HepG2 (cell line): ENCODE measurements at regions not wholly inside any gene's neighbourhood (a gene's known extent, or its start where the extent isn't known, plus 50 kb on each side); places are given as distances from the start of the nearest gene placed in this dataset.

ENCODE experiments used
- ARNT2 ChIP-seq: sonication (generic); formaldehyde crosslinking; IDR thresholded peaks from 2 replicates; pipeline ENCODE4 v1.8.0; 2022; ENCODE audit warnings: mild to moderate bottlenecking, low read depth, missing genetic modification reagents, moderate library complexity
- ATF7 ChIP-seq, 2 experiments: fragments of 450-650 bp in 1 of 2; sonication (generic) in 1 of 2; formaldehyde crosslinking in 1 of 2; IDR thresholded peaks; 2 replicates each; pipeline versions ENCODE4 v1.4.0 to v1.6.1; 2016 to 2020; ENCODE audit warnings: antibody characterized with exemption in 1 of 2, mild to moderate bottlenecking in 1 of 2, missing genetic modification reagents in 1 of 2
- MBNL3 ChIP-seq: fragments of 250-450 bp; sonication (Bioruptor Pico); conservative IDR thresholded peaks from 2 replicates; pipeline ENCODE4 v1.8.0; 2022; ENCODE audit warnings: mild to moderate bottlenecking, inconsistent platforms
- NONO ChIP-seq, 2 experiments: fragments of 450-650 bp in 1 of 2; sonication (generic) in 1 of 2; formaldehyde crosslinking in 1 of 2; IDR thresholded peaks in 1 of 2; conservative IDR thresholded peaks in 1 of 2; 2 replicates each; pipeline versions ENCODE4 v1.6.1 to v1.8.0; 2017 to 2022; ENCODE audit warnings: mild to moderate bottlenecking in 1 of 2, missing genetic modification reagents in 1 of 2, moderate library complexity in 1 of 2
- RFX1 ChIP-seq: fragments of 450-650 bp; IDR thresholded peaks from 2 replicates; pipeline ENCODE4 v1.6.1; 2017
- SRSF4 ChIP-seq: fragments of 200-400 bp; formaldehyde crosslinking; IDR thresholded peaks from one replicate; pipeline ENCODE4 v1.6.1; 2018; ENCODE audit warnings: mild to moderate bottlenecking, low read depth, low read length, moderate library complexity; ENCODE audit not compliant: poor library complexity, severe bottlenecking
- TBL1XR1 ChIP-seq: fragments of 150-350 bp; IDR thresholded peaks from 2 replicates; pipeline ENCODE4 v1.6.1; 2014; ENCODE audit warnings: borderline replicate concordance, low read length; ENCODE audit not compliant: partially characterized antibody
- TCF7L2 ChIP-seq: IDR thresholded peaks from 2 replicates; pipeline ENCODE4 v1.6.1; 2011; ENCODE audit warnings: mild to moderate bottlenecking, low read depth, low read length, moderate library complexity
- ZFP41 ChIP-seq: sonication (generic); formaldehyde crosslinking; IDR thresholded peaks from 2 replicates; pipeline ENCODE4 v1.4.0; 2020; ENCODE audit warnings: mild to moderate bottlenecking, missing genetic modification reagents, borderline replicate concordance
- ZNF567 ChIP-seq: sonication (generic); formaldehyde crosslinking; IDR thresholded peaks from 2 replicates; pipeline ENCODE4 v1.8.1; 2023; ENCODE audit warnings: mild to moderate bottlenecking, missing genetic modification reagents, borderline replicate concordance
- ZNF629 ChIP-seq: sonication (generic); formaldehyde crosslinking; conservative IDR thresholded peaks from 2 replicates; pipeline ENCODE4 v1.5.0; 2020; ENCODE audit warnings: missing genetic modification reagents
- ZNF660 ChIP-seq: sonication (generic); formaldehyde crosslinking; IDR thresholded peaks from 2 replicates; pipeline ENCODE4 v1.5.1; 2020; ENCODE audit warnings: mild to moderate bottlenecking, low read depth, missing genetic modification reagents, borderline replicate concordance
- ZNF747 ChIP-seq: sonication (generic); formaldehyde crosslinking; IDR thresholded peaks from 2 replicates; pipeline ENCODE4 v1.8.1; 2023; ENCODE audit warnings: missing genetic modification reagents, mild to moderate bottlenecking, borderline replicate concordance
- ZNF776 ChIP-seq: sonication (generic); formaldehyde crosslinking; IDR thresholded peaks from 2 replicates; pipeline ENCODE4 v1.4.0; 2020; ENCODE audit warnings: mild to moderate bottlenecking, missing genetic modification reagents
- ZNF782 ChIP-seq: sonication (generic); formaldehyde crosslinking; IDR thresholded peaks from 2 replicates; pipeline ENCODE4 v1.4.0; 2020; ENCODE audit warnings: missing genetic modification reagents, mild to moderate bottlenecking, borderline replicate concordance
- TF ChIP-seq, protein P1 (sequence below): sonication (generic); formaldehyde crosslinking; IDR thresholded peaks from 2 replicates; pipeline ENCODE4 v1.5.0; 2020; ENCODE audit warnings: missing genetic modification reagents
- TF ChIP-seq, protein P2 (sequence below): sonication (generic); IDR thresholded peaks from 2 replicates; pipeline ENCODE4 v1.6.1; 2016; ENCODE audit warnings: low read depth, borderline replicate concordance
- TF ChIP-seq, protein P3 (sequence below): sonication (generic); formaldehyde crosslinking; IDR thresholded peaks from 2 replicates; pipeline ENCODE4 v1.4.0; 2020; ENCODE audit warnings: missing genetic modification reagents
- TF ChIP-seq, protein P4 (sequence below), 2 experiments: sonication (generic) in 1 of 2; formaldehyde crosslinking in 1 of 2; IDR thresholded peaks; 2 replicates each; pipeline versions ENCODE4 v1.4.0 to v1.6.1; 2018 to 2020; ENCODE audit warnings: missing genetic modification reagents in 2 of 2, borderline replicate concordance in 1 of 2, low read depth in 1 of 2, mild to moderate bottlenecking in 1 of 2, missing biosample characterization in 1 of 2

DNA sequence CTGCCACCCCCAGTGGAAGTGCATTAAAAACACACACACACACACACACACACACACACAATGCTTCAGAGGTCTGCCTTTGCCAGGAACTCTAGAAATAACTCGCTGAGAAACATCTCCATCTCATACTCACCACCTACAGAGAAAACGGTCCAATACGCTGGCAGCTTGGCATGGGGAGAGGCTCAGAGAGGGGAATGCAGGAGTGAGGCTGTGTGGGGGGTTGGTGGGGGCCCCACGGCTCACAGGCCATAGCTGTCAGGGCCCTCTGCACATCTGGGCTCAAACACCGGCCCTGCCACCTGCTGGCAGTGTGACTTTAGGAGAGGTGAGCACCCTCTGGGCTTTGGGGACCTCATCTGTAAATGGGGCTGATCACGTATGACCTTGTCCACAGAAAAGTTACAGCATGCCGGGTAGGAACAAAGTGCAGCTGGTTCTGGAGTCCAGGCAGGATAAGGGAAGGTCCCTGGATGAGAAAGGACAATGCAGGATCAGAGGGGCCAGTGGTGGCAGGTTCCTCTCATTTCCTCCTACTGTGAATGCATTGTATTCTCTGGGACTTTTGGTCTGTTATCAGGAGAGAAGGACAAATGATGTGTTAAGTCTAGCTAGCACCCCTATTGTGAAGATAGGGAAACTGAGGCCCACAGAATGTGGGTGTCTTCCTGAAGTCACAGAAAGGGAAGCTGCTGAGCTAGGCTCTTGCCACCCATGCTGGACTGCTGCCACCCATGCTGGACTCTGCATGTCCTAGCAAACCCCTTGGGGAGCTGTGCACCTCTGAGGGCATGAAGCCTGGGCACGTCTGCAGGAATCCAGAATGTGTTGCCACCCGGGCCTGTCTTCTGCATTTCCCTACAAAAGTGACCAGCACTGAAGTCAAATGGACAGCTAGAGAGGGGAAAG, 404.6 kb downstream of the RPS24 start (continued):
- TF ChIP-seq ZNF567: no peak
- no peak for TF ChIP-seq TCF7L2
- TF ChIP-seq, protein P1, sequence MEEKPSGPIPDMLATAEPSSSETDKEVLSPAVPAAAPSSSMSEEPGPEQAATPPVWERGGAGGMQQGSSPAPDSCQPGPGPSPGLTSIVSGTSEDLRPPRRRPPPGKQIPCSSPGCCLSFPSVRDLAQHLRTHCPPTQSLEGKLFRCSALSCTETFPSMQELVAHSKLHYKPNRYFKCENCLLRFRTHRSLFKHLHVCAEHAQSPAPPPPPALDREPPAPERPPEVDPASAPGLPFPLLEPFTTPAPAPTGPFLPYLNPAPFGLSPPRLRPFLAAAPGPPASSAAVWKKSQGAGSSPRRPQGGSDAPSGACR (CRISPR knock-in tag): no peak
- TF ChIP-seq ZNF660: no peak
- TF ChIP-seq ZNF776: no peak
- no peak for TF ChIP-seq RFX1
- TF ChIP-seq ZNF747: no peak
- TF ChIP-seq, protein P2, sequence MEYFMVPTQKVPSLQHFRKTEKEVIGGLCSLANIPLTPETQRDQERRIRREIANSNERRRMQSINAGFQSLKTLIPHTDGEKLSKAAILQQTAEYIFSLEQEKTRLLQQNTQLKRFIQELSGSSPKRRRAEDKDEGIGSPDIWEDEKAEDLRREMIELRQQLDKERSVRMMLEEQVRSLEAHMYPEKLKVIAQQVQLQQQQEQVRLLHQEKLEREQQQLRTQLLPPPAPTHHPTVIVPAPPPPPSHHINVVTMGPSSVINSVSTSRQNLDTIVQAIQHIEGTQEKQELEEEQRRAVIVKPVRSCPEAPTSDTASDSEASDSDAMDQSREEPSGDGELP: peak; percentile 75; the same call in 1 of the 2 replicates
- no peak for TF ChIP-seq MBNL3 (CRISPR knock-in tag)
- no peak for TF ChIP-seq ZFP41
- TF ChIP-seq, protein P3, sequence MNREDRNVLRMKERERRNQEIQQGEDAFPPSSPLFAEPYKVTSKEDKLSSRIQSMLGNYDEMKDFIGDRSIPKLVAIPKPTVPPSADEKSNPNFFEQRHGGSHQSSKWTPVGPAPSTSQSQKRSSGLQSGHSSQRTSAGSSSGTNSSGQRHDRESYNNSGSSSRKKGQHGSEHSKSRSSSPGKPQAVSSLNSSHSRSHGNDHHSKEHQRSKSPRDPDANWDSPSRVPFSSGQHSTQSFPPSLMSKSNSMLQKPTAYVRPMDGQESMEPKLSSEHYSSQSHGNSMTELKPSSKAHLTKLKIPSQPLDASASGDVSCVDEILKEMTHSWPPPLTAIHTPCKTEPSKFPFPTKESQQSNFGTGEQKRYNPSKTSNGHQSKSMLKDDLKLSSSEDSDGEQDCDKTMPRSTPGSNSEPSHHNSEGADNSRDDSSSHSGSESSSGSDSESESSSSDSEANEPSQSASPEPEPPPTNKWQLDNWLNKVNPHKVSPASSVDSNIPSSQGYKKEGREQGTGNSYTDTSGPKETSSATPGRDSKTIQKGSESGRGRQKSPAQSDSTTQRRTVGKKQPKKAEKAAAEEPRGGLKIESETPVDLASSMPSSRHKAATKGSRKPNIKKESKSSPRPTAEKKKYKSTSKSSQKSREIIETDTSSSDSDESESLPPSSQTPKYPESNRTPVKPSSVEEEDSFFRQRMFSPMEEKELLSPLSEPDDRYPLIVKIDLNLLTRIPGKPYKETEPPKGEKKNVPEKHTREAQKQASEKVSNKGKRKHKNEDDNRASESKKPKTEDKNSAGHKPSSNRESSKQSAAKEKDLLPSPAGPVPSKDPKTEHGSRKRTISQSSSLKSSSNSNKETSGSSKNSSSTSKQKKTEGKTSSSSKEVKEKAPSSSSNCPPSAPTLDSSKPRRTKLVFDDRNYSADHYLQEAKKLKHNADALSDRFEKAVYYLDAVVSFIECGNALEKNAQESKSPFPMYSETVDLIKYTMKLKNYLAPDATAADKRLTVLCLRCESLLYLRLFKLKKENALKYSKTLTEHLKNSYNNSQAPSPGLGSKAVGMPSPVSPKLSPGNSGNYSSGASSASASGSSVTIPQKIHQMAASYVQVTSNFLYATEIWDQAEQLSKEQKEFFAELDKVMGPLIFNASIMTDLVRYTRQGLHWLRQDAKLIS (CRISPR knock-in tag): no peak
- no peak for TF ChIP-seq NONO (IDR thresholded peaks at IDR 0.05)
- 0 out of 2 replicates have a peak, but pooled peaks have one; percentile 35 for TF ChIP-seq NONO (CRISPR knock-in tag; conservative IDR thresholded peaks at IDR 0.05)
- TF ChIP-seq SRSF4: no peak
- TF ChIP-seq, protein P4, sequence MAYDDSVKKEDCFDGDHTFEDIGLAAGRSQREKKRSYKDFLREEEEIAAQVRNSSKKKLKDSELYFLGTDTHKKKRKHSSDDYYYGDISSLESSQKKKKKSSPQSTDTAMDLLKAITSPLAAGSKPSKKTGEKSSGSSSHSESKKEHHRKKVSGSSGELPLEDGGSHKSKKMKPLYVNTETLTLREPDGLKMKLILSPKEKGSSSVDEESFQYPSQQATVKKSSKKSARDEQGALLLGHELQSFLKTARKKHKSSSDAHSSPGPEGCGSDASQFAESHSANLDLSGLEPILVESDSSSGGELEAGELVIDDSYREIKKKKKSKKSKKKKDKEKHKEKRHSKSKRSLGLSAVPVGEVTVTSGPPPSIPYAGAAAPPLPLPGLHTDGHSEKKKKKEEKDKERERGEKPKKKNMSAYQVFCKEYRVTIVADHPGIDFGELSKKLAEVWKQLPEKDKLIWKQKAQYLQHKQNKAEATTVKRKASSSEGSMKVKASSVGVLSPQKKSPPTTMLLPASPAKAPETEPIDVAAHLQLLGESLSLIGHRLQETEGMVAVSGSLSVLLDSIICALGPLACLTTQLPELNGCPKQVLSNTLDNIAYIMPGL (CRISPR knock-in tag; IDR thresholded peaks at IDR 0.05; ENCODE audit: borderline replicate concordance in 1 of 2, low read depth in 1 of 2): peak in 1 of 2 experiments; percentile 48; a peak in 1 of 4 replicates
- TF ChIP-seq ATF7 (IDR thresholded peaks at IDR 0.05): no peak
- no peak; the same call in 1 of the 2 replicates for TF ChIP-seq ATF7 (CRISPR knock-in tag; IDR thresholded peaks at IDR 0.05)
- no peak for TF ChIP-seq ARNT2 (CRISPR knock-in tag)
- no peak for TF ChIP-seq ZNF782
- TF ChIP-seq TBL1XR1: no peak
- peak; percentile 98 for TF ChIP-seq ZNF629
